ENCODE measurements at regions not wholly inside any gene's neighbourhood (a gene's known extent, or its start where the extent isn't known, plus 50 kb on each side); places are given as distances from the start of the nearest gene placed in this dataset.

- 84 to 89% methylated on average over 4 of the region's 4 CpGs for WGBS, 2 donors
- intact Hi-C loops (cut with DNase I; ENCODE audit: low total_unique reads): no loop called here
- TF ChIP-seq POLR2A (IDR thresholded peaks at IDR 0.05) (no peak), CTCF (IDR thresholded peaks at IDR 0.05) (no peak)
- no peak overlapping the region for H3K4me3 ChIP-seq (ENCODE audit: low read depth, poor library complexity, severe bottlenecking)
- DNase-seq (ENCODE audit: low spot score in 2 of 2): no peak
Observed at GRCh38 chr7:155138204-155138603, 68.1 kb downstream of the HTR5A start.

GRCh38 chr7:155141562-155141961, 71.4 kb downstream of the HTR5A start:
- intact Hi-C loops (cut with DNase I; ENCODE audit: low total_unique reads): no loop called here
- TF ChIP-seq POLR2A (IDR thresholded peaks at IDR 0.05): no peak
- no peak for TF ChIP-seq CTCF (IDR thresholded peaks at IDR 0.05)
- DNase-seq (ENCODE audit: low spot score in 2 of 2): no peak
- no peak overlapping the region for H3K4me3 ChIP-seq (ENCODE audit: low read depth, poor library complexity, severe bottlenecking)
- WGBS, 2 donors: 26 to 33% methylated on average over 5 of the region's 5 CpGs

- TF ChIP-seq CTCF (IDR thresholded peaks at IDR 0.05): no peak
- no peak for TF ChIP-seq POLR2A (IDR thresholded peaks at IDR 0.05)
- 58 to 64% methylated on average over 9 of the region's 9 CpGs for WGBS, 2 donors
- no peak overlapping the region for H3K4me3 ChIP-seq (ENCODE audit: low read depth, poor library complexity, severe bottlenecking)
- no peak for DNase-seq (ENCODE audit: low spot score in 2 of 2)
- intact Hi-C loops (cut with DNase I; ENCODE audit: low total_unique reads): no loop called here
Observed at GRCh38 chr7:155143381-155143780, 73.3 kb downstream of the HTR5A start.

- WGBS, 2 donors: 63 to 72% methylated on average over 6 of the region's 6 CpGs
- no peak for DNase-seq (ENCODE audit: low spot score in 2 of 2)
- no peak overlapping the region for H3K4me3 ChIP-seq (ENCODE audit: low read depth, poor library complexity, severe bottlenecking)
- intact Hi-C loops (cut with DNase I; ENCODE audit: low total_unique reads): no loop called here
- TF ChIP-seq CTCF (IDR thresholded peaks at IDR 0.05) (no peak), POLR2A (IDR thresholded peaks at IDR 0.05) (no peak)
Observed at GRCh38 chr7:155144371-155144770, 74.2 kb downstream of the HTR5A start.

GRCh38 chr7:155145477-155146255, 75.5 kb downstream of the HTR5A start:
- no peak for DNase-seq (ENCODE audit: low spot score in 2 of 2)
- intact Hi-C loops (cut with DNase I; ENCODE audit: low total_unique reads): no loop called here
- WGBS, 2 donors: 80 to 83% methylated on average over 9 of the region's 9 CpGs
- no peak overlapping the region for H3K4me3 ChIP-seq (ENCODE audit: low read depth, poor library complexity, severe bottlenecking)
- TF ChIP-seq CTCF (IDR thresholded peaks at IDR 0.05): no peak
- no peak for TF ChIP-seq POLR2A (IDR thresholded peaks at IDR 0.05)

- no peak for DNase-seq (ENCODE audit: low spot score in 2 of 2)
- 51 to 66% methylated on average over 1 of the region's 1 CpG for WGBS, 2 donors
- TF ChIP-seq POLR2A (IDR thresholded peaks at IDR 0.05) (no peak), CTCF (IDR thresholded peaks at IDR 0.05) (no peak)
Observed at GRCh38 chr7:155147172-155147571, 77.0 kb downstream of the HTR5A start.

More at GRCh38 chr7:155147172-155147571, 77.0 kb downstream of the HTR5A start:
- intact Hi-C loops (cut with DNase I; ENCODE audit: low total_unique reads): no loop called here
- no peak overlapping the region for H3K4me3 ChIP-seq (ENCODE audit: low read depth, poor library complexity, severe bottlenecking)

Measured in lower leg skin (tissue), 4 donors.